COR-L47 (cell line): ENCODE measurements at regions not wholly inside any gene's neighbourhood (a gene's known extent, or its start where the extent isn't known, plus 50 kb on each side); places are given as distances from the start of the nearest gene placed in this dataset.

Source experiments
- DNase-seq: peaks from one replicate; lab custom pipeline; 2025; lab: John Stamatoyannopoulos, UW

DNA sequence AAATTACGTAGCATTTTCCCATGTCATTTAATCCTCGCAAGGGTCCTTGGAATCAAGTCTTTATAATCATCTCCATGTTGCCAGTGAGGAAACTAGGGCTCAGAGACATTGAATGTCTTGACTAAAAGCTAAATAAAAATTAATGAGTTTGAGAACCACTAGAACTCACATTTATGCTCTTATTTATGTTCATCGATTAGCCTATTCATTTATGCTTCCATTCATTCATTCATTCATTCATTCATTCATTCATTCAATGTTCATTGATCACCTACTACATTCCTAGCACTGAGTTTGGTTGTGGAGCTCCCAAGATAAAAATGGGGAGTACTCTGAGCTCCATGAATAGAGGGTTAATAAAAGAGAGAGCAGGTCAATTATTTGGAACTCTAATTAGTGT is 59.7 kb downstream of the KCNA1 start:
- no peak for DNase-seq

DNA sequence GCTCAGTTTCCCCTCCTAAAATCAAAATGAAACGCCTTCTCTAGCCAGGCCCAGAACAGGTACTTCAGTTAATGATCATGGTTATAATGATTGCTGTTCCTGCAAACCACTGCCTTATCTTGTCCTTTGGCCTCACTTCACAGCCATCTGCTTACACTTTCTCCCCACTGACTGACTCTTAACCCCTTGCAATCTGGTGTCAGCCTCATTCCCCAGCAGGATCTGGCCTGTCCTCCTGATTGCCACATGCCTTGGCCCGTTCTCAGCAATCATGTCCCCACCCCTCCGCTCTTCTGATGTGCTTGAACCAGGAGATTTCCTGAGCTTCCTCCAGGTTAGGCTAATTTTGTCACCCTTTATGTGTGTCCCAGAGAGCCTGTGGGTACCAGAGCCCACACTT is 64.5 kb downstream of the KCNA1 start:
- no peak for DNase-seq

DNA sequence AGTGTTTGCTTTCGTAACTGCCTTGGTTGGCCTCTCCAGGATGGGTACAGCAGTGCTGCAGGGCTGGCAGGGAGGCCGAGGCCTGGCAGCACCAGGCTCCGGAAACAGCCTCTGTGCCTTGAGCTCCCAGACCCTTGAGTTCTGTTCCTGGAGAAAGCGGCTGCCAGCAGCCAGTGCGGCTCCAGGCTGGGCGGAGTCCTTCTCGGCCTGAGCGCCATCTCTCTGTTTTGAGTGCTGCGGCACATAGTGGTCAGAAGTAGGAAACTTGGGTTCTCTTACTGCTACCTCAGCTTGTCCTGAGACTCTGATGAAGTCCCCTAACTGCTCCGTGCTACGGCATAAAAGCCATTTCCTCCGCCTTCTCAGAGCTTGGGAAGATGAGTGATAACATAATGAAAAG is 65.9 kb downstream of the KCNA1 start:
- no peak for DNase-seq

DNA sequence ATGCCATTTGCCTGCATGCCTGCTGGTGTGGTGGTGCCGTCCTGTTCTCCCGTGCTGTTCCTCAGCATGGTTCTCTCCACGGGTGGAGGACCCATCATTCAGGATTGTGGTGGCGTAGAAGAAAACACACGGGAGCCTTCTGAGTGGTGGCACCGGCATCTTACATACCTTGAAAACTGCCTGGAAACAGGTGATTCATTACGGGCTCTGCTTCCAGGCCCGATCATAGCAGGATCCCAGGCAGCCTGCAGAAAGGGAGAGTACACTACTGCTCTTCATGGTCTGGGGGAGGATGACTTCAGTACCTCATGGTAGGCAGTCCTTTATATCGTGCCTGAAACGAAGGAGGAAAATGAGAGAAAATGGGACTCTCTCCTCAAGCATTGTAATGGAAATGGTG is 66.6 kb upstream of the KCNA5 start:
- no peak for DNase-seq

DNA sequence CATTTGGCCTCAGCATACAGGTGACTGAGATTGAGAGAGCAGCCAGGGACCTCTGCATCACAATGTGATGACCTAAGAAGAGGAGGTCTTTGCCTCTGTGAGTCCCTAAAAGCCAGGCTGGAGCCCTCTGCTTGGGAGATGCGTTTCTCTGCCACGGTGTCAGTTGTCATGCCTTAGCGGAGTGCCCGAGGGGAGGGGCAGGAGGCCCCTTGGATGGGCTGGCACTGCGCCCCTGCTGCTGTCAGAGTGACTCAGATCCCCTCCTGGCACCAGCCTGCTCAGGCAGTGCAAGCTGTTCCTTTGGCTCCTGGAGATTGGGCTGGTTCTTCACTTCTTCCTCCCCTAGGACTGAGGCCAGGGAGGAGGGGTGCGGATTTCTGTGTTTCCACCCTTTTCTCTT is 64.9 kb upstream of the KCNA5 start:
- DNase-seq: peak; percentile 8

DNA sequence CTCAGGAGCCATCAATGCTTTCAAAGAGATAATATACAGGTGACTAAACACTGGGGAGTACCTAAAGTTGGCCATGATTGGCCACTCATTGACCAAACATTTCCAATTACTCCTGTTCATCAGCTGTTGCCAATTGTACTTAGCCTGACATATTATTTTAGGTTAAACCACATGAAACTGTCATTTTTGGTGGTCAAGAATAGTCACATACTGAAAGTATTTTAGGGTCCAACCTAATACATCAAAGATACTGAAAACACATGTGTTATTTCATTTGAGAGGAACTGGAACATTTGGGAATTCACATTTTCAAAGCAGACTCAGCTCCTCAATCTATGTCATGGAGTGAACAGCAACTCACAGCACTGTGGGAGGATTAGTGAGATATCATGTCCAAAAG is 63.9 kb upstream of the KCNA5 start:
- DNase-seq: no peak

DNA sequence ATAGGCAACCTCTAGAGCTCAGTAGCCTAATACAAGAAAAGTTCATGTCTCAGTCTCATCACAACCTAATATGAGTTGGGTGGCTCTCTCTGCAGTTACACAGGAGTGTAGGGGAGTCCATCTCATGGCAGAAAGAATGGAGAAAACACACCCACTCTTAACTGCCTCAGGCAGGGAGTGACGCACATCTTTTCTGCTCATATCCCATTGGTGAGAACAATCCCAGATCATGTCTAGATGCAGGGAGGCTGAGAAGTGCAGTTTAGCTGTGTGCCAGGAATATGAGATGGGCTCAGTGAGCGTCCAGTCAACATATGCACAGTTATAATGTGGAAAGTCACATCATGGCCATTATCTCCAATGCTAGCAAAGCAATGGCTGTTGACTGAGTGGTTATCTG is 59.3 kb upstream of the KCNA5 start:
- DNase-seq: no peak

DNA sequence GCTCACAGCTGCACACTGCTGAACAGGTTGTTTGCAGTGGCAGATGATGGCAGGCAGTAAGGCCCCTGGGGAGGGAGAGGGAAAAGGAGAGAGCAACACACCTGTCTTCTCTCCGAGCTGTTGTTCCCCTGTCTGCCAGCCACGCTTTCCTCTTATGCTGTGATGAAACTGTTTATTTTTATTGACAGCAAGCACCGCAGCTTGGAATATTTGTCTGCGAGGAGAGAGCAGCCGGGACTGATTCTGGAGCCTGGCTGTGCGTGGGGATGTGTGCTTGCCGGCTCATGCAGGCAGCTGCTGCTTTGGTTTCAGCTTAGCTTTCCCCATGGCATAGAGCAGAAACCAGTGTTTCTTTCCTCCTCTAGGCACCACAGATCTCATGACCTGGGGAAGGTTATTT is 58.7 kb upstream of the KCNA5 start:
- peak; percentile 29 for DNase-seq

DNA sequence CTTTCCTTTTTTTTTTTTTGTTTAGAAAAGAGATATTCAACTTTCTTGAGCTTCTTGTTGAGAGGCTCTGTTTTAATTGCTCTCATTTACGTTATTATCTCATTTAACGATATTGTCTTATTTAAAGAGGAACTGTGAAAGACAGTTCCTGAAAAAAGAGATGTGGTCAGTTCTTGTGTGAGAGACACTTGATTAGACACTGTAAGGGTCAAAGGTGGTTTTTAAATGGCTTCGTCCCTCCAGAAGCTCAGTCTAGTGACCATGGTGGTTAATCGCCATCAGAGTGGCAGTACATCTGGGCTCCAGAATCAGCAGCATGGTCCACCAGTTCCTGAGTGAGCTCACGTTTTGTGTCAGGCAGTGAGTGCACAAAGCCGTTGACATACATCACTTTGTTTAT is 57.9 kb upstream of the KCNA5 start:
- DNase-seq: no peak

DNA sequence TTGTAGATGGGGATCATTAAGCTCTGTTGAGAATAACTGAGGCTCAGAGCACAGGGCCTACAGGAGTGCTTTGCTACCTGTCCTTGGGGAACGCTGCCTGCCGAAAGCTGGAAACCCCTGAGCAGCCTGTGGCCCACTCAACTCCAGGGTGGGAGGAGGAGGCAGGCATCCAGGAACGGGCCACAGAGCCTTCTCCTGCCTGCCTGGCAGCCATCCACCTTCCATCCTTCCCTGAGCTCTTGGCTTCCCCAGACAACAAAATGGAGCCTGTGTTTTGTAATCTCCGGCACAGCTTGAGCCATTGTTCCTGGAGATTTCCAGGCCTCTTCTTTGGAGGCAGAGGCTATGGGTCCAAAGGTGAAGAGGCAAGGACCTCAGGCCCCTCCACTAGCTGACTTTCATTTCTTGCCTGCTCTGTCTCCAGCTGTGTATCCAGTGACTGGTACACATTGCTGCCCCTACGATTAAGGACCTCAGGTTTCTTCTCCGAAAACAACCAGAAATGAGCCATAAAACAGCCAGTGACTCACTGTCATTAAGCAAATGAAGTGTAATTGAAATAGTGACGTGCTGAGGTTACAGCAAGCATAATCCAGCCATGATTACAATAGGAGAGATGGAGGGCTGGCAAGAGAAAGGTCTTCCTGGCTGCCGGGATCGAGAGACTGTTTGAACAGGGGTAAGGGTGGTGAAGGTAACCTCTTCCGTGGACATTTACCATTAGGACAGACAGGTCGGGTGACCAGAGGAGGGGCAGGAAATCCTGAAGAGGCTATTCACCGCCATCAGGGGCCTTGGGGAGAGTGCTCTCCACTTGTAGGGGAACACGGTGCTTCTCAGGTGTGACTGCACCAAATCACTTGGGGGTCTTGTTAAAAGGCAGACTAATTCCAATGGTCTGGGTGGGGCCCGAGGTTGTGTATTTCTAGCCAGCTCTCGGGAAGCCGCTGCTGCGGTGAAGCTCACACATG is 56.3 kb upstream of the KCNA5 start:
- peak; percentile 17 for DNase-seq

DNA sequence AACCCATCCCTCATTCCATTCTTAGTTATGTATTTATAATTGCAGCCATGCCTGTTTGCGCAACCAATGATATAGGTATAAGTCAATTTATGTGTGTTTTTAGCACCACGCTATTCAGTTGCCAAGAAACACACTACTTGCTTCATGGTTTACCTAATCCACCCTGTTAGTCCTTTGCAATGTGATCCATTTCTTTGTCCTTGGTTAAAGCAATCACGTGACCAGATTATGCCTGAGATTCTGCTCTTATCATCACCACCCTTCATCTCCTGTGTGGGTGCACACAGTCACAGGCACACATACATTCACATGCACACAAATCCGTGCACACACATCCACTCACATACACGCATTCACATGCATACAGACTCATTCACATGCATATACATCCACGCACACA is 52.3 kb upstream of the KCNA5 start:
- DNase-seq: peak; percentile 70

DNA sequence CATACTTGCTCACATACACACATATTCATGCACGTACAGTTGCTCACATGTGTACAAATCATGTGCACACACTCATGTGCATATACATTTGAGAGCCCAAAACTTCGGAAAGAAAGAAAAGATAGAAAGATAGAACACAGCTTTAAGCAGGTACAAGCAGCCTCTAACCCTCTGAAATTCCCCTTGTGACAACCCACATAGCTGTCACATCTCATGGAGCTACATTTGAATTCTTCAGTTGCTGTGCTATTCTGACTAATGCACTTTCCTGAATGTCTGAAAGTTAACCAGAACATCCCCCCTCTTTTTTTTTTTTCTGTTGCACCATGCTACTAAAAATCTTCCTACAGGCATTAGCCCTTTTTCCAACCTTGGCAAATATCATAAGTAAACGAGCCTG is 51.9 kb upstream of the KCNA5 start:
- no peak for DNase-seq

DNA sequence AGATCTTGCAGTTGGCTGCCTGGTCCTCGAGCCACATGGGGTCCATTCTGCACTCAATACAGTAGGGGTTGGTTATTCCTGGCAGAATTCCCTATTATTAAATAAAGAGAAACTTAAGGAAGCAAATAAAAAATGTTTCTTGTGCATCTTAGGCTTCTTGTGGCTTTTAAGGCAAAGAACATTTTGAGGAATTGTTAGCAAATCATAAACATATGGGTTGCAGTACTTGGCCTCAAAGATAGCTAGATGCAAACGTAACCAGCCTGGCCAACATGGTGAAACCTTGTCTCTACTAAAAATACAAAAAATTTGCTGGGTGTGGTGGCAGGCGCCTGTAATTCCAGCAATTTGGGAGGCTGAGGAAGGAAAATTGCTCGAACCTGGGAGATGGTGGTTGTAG is 50.8 kb upstream of the KCNA5 start:
- DNase-seq: no peak
